H9 (cell line): ENCODE measurements at regions not wholly inside any gene's neighbourhood (a gene's known extent, or its start where the extent isn't known, plus 50 kb on each side); places are given as distances from the start of the nearest gene placed in this dataset.

Experiments
- DNase-seq: peaks from one replicate; pipeline ENCODE4 v3.0.0-alpha.2; 2017
- H2AFZ ChIP-seq: one replicate; pipeline ENCODE4 v1.6.1; 2013; ENCODE audit warnings: mild to moderate bottlenecking, low read length, control low read depth, moderate library complexity
- H2AK5ac ChIP-seq: 2 replicates; pipeline ENCODE4 v1.6.1; 2013; ENCODE audit warnings: low read length, control low read depth, mixed read lengths; ENCODE audit not compliant: insufficient read length
- H2BK120ac ChIP-seq: one replicate; pipeline ENCODE4 v1.6.1; 2013; ENCODE audit warnings: low read depth, mild to moderate bottlenecking, low read length, control low read depth, inconsistent platforms; ENCODE audit not compliant: poor library complexity, severe bottlenecking
- H2BK12ac ChIP-seq: 2 replicates; pipeline ENCODE4 v1.6.1; 2013; ENCODE audit warnings: low read length, control low read depth, mixed read lengths, low read depth; ENCODE audit not compliant: insufficient read length
- H2BK15ac ChIP-seq: 2 replicates; pipeline ENCODE4 v1.6.1; 2013; ENCODE audit warnings: low read depth, low read length, control low read depth
- H2BK20ac ChIP-seq: one replicate; pipeline ENCODE4 v1.6.1; 2013; ENCODE audit warnings: low read depth, mild to moderate bottlenecking, low read length, control low read depth, inconsistent platforms; ENCODE audit not compliant: poor library complexity, severe bottlenecking
- H2BK5ac ChIP-seq: 2 replicates; pipeline ENCODE4 v1.6.1; 2013; ENCODE audit warnings: low read length, control low read depth, mixed read lengths; ENCODE audit not compliant: insufficient read length
- H3K14ac ChIP-seq: 2 replicates; pipeline ENCODE4 v1.6.1; 2013; ENCODE audit warnings: low read length, control low read depth; ENCODE audit not compliant: insufficient read depth
- H3K18ac ChIP-seq: 2 replicates; pipeline ENCODE4 v1.6.1; 2013; ENCODE audit warnings: low read depth, mild to moderate bottlenecking, mixed read lengths, low read length, control low read depth; ENCODE audit not compliant: insufficient read length
- H3K23ac ChIP-seq: 2 replicates; pipeline ENCODE4 v1.6.1; 2013; ENCODE audit warnings: low read length, control low read depth, mixed read lengths, low read depth; ENCODE audit not compliant: insufficient read length
- H3K23me2 ChIP-seq: 2 replicates; pipeline ENCODE4 v1.6.1; 2013; ENCODE audit warnings: low read depth, mild to moderate bottlenecking, mixed read lengths, low read length, control low read depth; ENCODE audit not compliant: insufficient read length, poor library complexity, severe bottlenecking
- H3K27ac ChIP-seq: 2 replicates; pipeline ENCODE4 v1.5.1; 2013; ENCODE audit warnings: low read length, control low read depth, mixed read lengths, low read depth; ENCODE audit not compliant: insufficient read length
- H3K27me3 ChIP-seq: 2 replicates; pipeline ENCODE4 v1.6.1; 2013; ENCODE audit warnings: low read length, control low read depth, inconsistent platforms; ENCODE audit not compliant: insufficient read depth
- H3K4ac ChIP-seq: 2 replicates; pipeline ENCODE4 v1.6.1; 2013; ENCODE audit warnings: low read depth, mild to moderate bottlenecking, control low read depth, inconsistent platforms, low read length, moderate library complexity
- H3K4me1 ChIP-seq: 2 replicates; pipeline ENCODE4 v1.6.1; 2013; ENCODE audit warnings: low read length, control low read depth, inconsistent platforms; ENCODE audit not compliant: insufficient read depth
- H3K4me2 ChIP-seq: 2 replicates; pipeline ENCODE4 v1.6.1; 2013; ENCODE audit warnings: low read length, control low read depth, mixed read lengths; ENCODE audit not compliant: insufficient read length, insufficient read depth
- H3K56ac ChIP-seq: 2 replicates; pipeline ENCODE4 v1.6.1; 2013; ENCODE audit warnings: low read depth, mild to moderate bottlenecking, mixed read lengths, low read length, control low read depth; ENCODE audit not compliant: insufficient read length
- H3K79me1 ChIP-seq: 2 replicates; pipeline ENCODE4 v1.6.1; 2013; ENCODE audit warnings: low read depth, mild to moderate bottlenecking, moderate library complexity, low read length, control low read depth, inconsistent platforms; ENCODE audit not compliant: insufficient read depth, poor library complexity, severe bottlenecking
- H3K79me2 ChIP-seq: 2 replicates; pipeline ENCODE4 v1.6.1; 2013; ENCODE audit warnings: low read length, control low read depth, inconsistent platforms; ENCODE audit not compliant: insufficient read depth
- H3K9ac ChIP-seq: 2 replicates; pipeline ENCODE4 v1.6.1; 2013; ENCODE audit warnings: low read length, control low read depth, mixed read lengths; ENCODE audit not compliant: insufficient read length; ENCODE audit errors: extremely low read depth
- H3K9me3 ChIP-seq: one replicate; pipeline ENCODE4 v1.6.1; 2013; ENCODE audit warnings: low read depth, low read length, inconsistent platforms; ENCODE audit not compliant: control insufficient read depth
- H3T11ph ChIP-seq: one replicate; pipeline ENCODE4 v1.6.1; 2013; ENCODE audit warnings: mild to moderate bottlenecking, low read length, control low read depth, inconsistent platforms
- H4K20me1 ChIP-seq: one replicate; pipeline ENCODE4 v1.6.1; 2013; ENCODE audit not compliant: control insufficient read depth, insufficient read length, insufficient read depth
- H4K5ac ChIP-seq: 2 replicates; pipeline ENCODE4 v1.6.1; 2013; ENCODE audit warnings: low read depth, mild to moderate bottlenecking, mixed read lengths, low read length, control low read depth; ENCODE audit not compliant: insufficient read length
- H4K8ac ChIP-seq: replicated peaks from 2 replicates; pipeline ENCODE4 v1.6.1; 2013; ENCODE audit warnings: low read length, control low read depth, mixed read lengths, low read depth; ENCODE audit not compliant: insufficient read length
- H4K91ac ChIP-seq: 2 replicates; pipeline ENCODE4 v1.6.1; 2013; ENCODE audit warnings: low read depth, mild to moderate bottlenecking, moderate library complexity, mixed read lengths, low read length, control low read depth; ENCODE audit not compliant: insufficient read length
- H3K27ac Mint-ChIP-seq, 3 experiments: 2 replicates in 2 of 3; 3 replicates in 1 of 3; pipeline ENCODE4 v1.8.0; 2020 to 2021; ENCODE audit warnings: mixed read lengths in 3 of 3, mild to moderate bottlenecking in 1 of 3, moderate library complexity in 1 of 3
- H3K27me3 Mint-ChIP-seq: 2 replicates; pipeline ENCODE4 v1.8.0; 2021; ENCODE audit warnings: low read depth, mild to moderate bottlenecking, moderate library complexity, mixed read lengths
- H3K36me3 Mint-ChIP-seq, 3 experiments: 2 replicates in 2 of 3; 3 replicates in 1 of 3; pipeline ENCODE4 v1.8.0; 2020 to 2021; ENCODE audit warnings: low read depth in 3 of 3, mixed read lengths in 3 of 3; ENCODE audit not compliant: insufficient read depth in 1 of 3
- H3K4me1 Mint-ChIP-seq, 2 experiments: 2 replicates each; pipeline ENCODE4 v1.8.0; 2020; ENCODE audit warnings: mixed read lengths in 2 of 2
- H3K4me3 Mint-ChIP-seq, 2 experiments: 2 replicates in 1 of 2; 3 replicates in 1 of 2; pipeline ENCODE4 v1.8.0; 2020 to 2021; ENCODE audit warnings: mild to moderate bottlenecking in 2 of 2, mixed read lengths in 2 of 2, moderate library complexity in 1 of 2
- H3K9me3 Mint-ChIP-seq, 2 experiments: 2 replicates in 1 of 2; 3 replicates in 1 of 2; pipeline ENCODE4 v1.8.0; 2020; ENCODE audit warnings: mild to moderate bottlenecking in 2 of 2, mixed read lengths in 2 of 2, moderate library complexity in 1 of 2
- WGBS: extraction: QIAGEN DNeasy Blood & Tissue Kit; methylation state at CpG from one replicate; pipeline ENCODE4 v1.1.7; 2013; ENCODE audit warnings: missing lambda C conversion rate, low lambda C conversion rate, mixed read lengths; ENCODE audit not compliant: insufficient read length; ENCODE audit errors: extremely low coverage; 5-methylcytosine and 5-hydroxymethylcytosine counted together
- TF ChIP-seq, protein P1 (sequence below): fragments of 200-600 bp; sonication (generic); conservative IDR thresholded peaks from 3 replicates; pipeline ENCODE4 v1.8.0; 2021; ENCODE audit warnings: antibody characterized with exemption, mild to moderate bottlenecking

DNA sequence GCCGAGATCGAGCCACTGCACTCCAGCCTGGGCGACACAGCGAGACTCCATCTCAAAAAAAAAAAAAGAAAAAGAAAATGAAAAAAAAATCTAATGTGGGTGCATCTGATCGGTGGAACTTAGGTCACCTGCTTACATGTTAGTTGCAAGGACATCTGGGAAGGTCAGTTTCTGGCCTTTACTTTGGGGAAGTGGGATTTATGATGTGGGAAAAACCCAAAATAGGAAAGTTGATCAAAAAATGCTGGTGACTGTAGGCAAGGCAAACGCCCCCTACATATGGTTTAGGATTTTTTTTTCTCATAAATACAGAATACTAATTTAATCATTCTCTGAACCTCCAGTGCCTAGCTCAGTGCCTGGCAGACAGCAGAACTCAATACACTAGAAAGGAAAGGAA is 69.2 kb upstream of the PIM1 start:
- TF ChIP-seq, protein P1, sequence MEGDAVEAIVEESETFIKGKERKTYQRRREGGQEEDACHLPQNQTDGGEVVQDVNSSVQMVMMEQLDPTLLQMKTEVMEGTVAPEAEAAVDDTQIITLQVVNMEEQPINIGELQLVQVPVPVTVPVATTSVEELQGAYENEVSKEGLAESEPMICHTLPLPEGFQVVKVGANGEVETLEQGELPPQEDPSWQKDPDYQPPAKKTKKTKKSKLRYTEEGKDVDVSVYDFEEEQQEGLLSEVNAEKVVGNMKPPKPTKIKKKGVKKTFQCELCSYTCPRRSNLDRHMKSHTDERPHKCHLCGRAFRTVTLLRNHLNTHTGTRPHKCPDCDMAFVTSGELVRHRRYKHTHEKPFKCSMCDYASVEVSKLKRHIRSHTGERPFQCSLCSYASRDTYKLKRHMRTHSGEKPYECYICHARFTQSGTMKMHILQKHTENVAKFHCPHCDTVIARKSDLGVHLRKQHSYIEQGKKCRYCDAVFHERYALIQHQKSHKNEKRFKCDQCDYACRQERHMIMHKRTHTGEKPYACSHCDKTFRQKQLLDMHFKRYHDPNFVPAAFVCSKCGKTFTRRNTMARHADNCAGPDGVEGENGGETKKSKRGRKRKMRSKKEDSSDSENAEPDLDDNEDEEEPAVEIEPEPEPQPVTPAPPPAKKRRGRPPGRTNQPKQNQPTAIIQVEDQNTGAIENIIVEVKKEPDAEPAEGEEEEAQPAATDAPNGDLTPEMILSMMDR: no peak
- H3K4me1 Mint-ChIP-seq: peaks cover 48 to 53% of the 10 kb centered on the region in 2 experiments
- H3T11ph ChIP-seq: no peak overlapping the region

More for the DNA sequence above, 69.2 kb upstream of the PIM1 start:
- Histone ChIP-seq H3K4me1 (peaks cover 10% of the 10 kb centered on the region), H3K23ac (no peak overlapping the region), H3K79me2 (no peaks in the 10 kb centered on the region), H3K4ac (no peak overlapping the region), H2BK120ac (no peak overlapping the region), H4K5ac (no peak overlapping the region), H3K9ac (no peak overlapping the region), H4K8ac (no peak overlapping the region), H3K4me2 (no peak overlapping the region), H3K9me3 (no peaks in the 10 kb centered on the region), H3K27ac (no peak overlapping the region), H3K14ac (no peak overlapping the region), H2AK5ac (no peak overlapping the region), H3K79me1 (no peaks in the 10 kb centered on the region), H4K20me1 (no peaks in the 10 kb centered on the region), H4K91ac (no peak overlapping the region), H3K23me2 (peaks cover 4% of the 10 kb centered on the region), H2BK15ac (no peak overlapping the region), H3K18ac (no peak overlapping the region), H2BK12ac (no peak overlapping the region), H2AFZ (no peak overlapping the region), H3K27me3 (no peaks in the 10 kb centered on the region), H2BK20ac (no peak overlapping the region), H2BK5ac (no peak overlapping the region), H3K56ac (no peak overlapping the region)
- Mint-ChIP-seq H3K9me3 (no peaks in the 10 kb centered on the region), H3K27ac (no peak overlapping the region), H3K4me3 (no peak overlapping the region), H3K27me3 (no peaks in the 10 kb centered on the region), H3K36me3 (no peaks in the 10 kb centered on the region)
- no peak for DNase-seq
- no CpG with 5 or more reads among the region's 6 CpGs for WGBS
